ENCODE measurements at regions not wholly inside any gene's neighbourhood (a gene's known extent, or its start where the extent isn't known, plus 50 kb on each side); places are given as distances from the start of the nearest gene placed in this dataset.
"Not testable (repeated sequence)": the region's sequence is repeated elsewhere in the genome, so short reads cannot be mapped to it uniquely, and the experiment has no call there.

DNA sequence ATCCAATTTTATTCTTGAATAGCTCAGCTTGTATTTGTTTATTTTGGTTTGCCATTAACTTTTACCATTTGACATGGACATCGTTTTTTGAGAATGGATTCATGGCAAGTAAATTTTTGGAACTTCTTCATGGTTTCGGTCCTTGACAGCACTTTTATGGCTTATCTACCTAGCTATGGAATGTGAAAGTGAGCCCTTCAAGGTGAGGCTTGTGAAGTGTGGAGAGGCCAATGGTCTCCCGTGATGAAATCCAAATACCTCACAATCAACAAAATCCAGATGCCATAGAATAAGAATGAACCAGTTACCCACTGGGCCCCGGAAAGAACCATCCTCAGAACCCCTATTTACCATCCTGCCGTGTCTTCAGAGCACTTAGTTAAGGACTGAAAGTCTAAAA lies 978.8 kb downstream of the FSCB start:
- no peak for DNase-seq

DNA sequence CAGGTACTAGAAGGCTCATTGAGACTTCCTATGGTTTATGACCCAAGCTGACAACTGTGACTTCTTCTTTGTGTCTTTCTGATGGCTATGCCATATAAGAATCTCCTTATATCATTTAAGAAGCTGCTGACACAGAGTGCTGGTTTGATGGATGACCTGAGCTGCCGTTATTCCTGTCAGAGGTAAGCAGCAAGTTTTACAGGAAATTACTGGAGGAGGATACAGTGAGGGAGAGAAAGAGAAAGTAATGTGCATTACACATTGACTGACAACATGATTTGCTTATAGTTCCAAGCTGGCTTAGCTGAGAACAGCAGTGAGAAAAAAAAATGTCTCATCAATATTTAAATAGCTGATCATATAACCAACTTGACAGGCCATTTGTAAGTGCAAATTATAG lies 981.4 kb downstream of the FSCB start:
- DNase-seq: no peak

- no peak for DNase-seq
Measured at GRCh38 chr14:43522901-43523300, 984.2 kb downstream of the FSCB start.

DNA sequence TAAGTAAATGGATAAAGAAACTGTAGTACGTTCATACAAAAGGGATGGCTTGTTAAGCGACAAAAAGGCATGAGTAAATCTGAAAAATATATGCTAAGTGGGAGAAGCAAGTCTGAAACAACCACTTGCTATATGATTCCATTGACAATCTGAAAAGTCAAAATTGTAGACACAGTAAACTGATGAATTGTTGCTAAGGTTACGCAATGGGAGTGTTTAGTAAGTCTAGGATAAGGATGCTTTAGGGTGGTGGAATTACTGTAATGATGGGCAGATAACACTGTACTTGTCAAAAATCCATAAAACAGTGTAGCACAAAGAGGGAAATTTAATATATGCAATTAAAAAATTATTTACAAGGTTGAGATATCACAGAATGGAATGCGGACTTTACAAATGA lies 984.9 kb downstream of the FSCB start:
- no peak for DNase-seq

DNA sequence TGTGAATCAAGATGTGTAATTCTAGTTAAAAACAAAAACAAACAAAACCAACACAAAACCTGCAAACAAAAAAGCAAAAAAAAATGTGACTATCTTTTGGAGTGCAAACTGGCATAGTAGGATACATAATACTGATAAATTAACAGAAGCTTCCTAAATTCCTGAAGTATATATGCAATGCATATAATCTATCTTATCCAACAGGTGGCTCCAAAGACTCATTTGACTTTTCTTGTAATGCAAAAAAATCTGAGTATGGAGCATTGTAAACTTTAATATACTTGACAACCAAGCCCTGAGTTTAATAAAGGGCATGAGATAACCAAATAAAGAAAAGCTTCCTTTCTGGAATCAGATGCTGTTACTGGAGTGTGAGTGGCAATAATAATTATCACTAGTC lies 1003.6 kb downstream of the FSCB start:
- DNase-seq: no peak

DNA sequence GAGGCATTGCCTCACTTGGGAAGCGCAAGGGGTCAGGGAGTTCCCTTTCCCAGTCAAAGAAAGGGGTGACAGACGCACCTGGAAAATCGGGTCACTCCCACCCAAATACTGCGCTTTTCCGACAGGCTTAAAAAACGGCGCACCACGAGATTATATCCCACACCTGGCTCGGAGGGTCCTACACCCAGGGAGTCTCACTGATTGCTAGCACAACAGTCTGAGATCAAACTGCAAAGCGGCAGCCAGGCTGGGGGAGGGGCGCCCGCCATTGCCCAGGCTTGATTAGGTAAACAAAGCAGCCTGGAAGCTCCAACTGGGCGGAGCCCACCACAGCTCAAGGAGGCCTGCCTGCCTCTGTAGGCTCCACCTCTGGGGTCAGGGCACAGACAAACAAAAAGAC lies 1014.7 kb downstream of the FSCB start:
- not testable (repeated sequence) for DNase-seq

DNA sequence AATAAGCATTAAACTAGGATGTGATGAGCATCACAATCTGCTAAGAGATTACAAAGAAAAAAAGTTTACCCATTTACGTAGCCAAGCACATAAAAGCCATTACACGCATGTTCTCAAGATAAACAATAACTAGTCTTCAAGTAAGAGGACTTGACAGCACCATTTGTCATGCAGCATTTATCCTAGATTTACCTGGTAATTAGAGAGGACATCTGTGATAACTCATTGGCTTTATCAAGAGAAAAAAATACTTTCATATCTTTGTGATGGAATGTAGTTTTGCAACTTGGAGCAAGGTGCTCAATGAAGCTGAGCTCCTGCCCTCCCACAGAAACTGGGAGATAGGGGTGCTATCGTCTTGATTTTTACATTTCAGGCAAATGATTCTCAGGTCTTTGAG lies 1023.7 kb downstream of the FSCB start:
- no peak for DNase-seq

DNA sequence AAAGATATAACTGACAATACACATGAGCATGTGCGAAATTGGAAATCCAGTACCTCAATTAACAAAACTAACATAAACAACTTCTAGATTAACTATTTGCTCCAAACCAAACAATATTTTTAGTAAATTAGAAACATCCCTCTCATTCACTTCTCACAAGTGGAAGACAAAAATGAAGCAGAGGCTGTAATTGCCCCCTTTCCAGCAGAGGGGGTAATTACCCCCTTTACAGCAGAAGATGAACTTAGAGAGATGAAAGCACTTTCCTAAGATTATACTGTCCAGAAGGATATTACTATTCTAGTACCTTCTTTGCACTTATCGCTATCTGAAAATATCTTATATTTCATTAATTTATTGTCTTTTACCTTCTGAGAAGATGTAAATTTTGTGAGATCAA lies 1025.2 kb downstream of the FSCB start:
- DNase-seq: no peak

- no peak for DNase-seq
Measured at GRCh38 chr14:43480976-43481375, 1026.1 kb downstream of the FSCB start.

DNA sequence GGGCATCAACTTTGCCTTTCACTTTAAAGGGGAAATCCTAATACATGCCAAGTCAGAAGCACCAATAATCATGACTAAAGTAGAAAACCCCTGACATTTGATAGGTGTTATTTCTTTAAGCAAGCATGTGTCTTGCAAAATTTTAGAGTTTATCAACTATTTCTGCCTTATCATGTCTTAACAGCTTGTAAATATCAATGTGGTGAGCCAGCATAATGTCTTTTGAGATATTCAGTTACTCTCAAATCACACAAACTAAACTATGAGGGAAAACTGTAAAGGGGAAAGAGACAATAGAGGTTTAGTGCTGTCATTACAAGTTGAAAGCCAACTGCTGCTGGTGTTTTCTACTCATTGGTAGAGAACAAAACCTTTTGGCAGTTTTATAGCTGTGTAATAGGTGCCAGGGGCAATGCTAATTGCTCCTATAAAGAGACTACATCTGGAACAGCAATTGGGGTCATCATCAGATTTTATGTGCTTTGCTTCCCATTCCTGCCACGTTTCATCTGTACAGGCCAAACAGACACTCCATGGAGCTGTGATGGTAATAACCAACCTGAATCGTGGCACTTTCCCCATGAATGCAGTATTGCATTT lies 1027.4 kb downstream of the FSCB start:
- no peak for DNase-seq

DNA sequence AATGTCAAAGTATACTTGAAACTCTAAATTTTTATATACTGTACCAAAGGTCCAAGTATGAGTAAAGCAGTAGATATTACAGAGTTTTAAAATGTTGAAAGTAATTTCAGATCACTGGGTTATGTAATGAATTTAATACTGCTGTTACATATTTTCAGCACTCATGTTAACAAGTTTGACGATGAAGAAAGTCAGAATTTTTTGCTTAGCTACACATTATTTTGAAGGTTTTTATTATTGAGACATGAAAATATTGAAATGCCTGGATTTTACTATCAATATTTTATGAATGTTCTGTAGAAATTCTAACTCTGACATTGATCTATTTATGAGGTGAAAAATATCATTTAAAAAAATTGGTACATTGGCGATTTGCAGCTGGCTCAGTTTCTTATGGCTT lies 1030.3 kb downstream of the FSCB start:
- DNase-seq: no peak

DNA sequence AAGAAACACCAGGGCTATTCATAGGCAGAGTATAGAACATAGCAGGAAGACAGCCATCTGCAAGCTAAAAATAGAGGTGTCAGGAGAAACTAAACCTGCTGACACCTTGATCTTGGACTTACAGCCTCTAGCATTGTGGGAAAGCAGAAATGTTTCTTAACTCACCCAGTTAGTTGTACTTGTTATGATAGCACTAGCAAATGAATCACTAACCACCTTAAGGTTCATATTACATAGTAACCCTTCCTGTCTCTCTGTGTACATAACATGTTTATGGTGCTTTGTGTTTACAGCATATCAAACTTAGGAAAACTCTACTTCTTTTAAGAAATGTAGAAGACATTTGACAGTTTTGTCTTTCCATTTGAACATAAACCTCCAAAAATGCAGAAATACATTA lies 1031.3 kb downstream of the FSCB start:
- no peak for DNase-seq

- DNase-seq: no peak
Measured at GRCh38 chr14:43471595-43471994, 1035.5 kb downstream of the FSCB start.

GRCh38 chr14:43464968-43465367 lies 1042.1 kb downstream of the FSCB start:
- no peak for DNase-seq

GRCh38 chr14:43449291-43449690 lies 1057.8 kb downstream of the FSCB start:
- DNase-seq: peak; percentile 64

DNA sequence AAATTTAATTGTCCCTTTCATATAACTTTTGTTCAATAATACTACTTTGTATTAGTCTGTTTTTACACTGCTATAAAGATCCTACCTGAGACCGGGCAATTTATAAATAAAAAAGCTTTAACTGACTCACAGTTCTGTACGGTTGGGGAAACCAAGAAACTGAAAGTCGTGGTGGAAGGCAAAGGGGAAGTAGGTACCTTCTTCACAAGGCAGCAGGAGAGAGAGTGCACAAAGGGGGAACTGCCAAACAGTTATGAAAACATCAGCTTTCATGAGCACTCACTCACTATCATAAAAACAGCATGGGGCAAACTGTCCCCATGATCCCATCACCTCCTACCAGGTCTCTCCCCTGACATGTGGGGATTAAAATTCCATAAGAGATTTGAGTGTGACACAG lies 1069.0 kb downstream of the FSCB start:
- no peak for DNase-seq

DNA sequence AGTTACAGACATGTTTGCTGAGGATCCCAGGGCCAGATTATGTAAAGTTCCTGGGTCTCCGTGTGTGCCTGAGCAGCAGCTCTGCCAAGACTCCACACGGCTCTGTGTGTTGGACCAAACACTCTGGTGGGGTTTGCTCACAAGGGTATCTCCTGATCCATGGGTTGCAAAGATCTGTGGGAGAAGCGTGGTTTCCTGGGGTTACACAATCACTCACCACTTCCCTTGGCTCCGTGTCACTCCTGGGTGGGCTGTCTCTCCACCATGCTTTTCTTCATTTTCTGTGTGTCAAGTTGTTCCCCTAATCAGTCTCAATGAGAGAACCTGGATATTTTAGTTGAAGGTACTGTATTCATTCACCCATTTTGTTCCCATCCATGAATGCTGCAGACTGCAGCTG lies 1088.8 kb downstream of the FSCB start:
- DNase-seq: no peak

- no peak for DNase-seq
Measured at GRCh38 chr14:43413084-43413483, 1094.0 kb downstream of the FSCB start.

DNA sequence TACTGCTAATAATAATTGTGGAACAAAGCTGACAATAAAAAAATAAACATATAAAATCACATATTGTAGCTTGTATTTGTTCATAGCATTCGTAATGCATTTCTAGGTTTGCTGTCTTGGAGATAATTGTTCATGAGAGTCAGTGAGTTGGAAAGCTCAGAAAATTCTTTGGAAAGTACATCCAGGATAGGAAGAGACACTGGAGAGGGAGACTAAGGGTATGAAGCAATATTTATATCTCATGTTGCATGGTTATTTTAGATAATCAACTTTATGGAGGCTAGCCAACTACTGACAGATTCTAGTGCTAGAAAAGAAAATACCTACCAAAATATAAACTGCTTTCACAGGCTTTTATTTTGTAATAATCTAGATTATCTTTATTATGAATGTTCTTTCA lies 1095.2 kb downstream of the FSCB start:
- peak; percentile 42 for DNase-seq

- DNase-seq: no peak
Measured at GRCh38 chr14:43410631-43411030, 1096.5 kb downstream of the FSCB start.

GRCh38 chr14:43408472-43408871 lies 1098.6 kb downstream of the FSCB start:
- no peak for DNase-seq

GRCh38 chr14:43407706-43408105 lies 1099.4 kb downstream of the FSCB start:
- no peak for DNase-seq

GRCh38 chr14:43406931-43407330 lies 1100.2 kb downstream of the FSCB start:
- no peak for DNase-seq

- no peak for DNase-seq
Measured at GRCh38 chr14:43399289-43399688, 1107.8 kb downstream of the FSCB start.

DNA sequence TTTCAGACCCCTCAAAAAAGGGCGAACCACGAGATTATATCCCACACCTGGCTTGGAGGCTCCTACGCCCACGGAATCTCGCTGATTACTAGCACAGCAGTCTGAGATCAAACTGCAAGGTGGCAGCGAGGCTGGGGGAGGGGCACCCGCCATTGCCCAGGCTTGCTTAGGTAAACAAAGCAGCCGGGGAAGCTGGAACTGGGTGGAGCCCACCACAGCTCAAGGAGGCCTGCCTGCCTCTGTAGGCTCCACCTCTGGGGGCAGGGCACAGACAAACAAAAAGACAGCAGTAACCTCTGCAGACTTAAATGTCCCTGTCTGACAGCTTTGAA lies 1136.6 kb downstream of the FSCB start:
- DNase-seq: not testable (repeated sequence)
